ENCODE measurements at regions not wholly inside any gene's neighbourhood (a gene's known extent, or its start where the extent isn't known, plus 50 kb on each side); places are given as distances from the start of the nearest gene placed in this dataset.
A peak's percentile ranks its signal among the peaks of the same experiment; 100 is the strongest.
"Not testable (repeated sequence)": the region's sequence is repeated elsewhere in the genome, so short reads cannot be mapped to it uniquely, and the experiment has no call there.

- H3K27ac ChIP-seq = peak overlapping the region in 2 of 4 donors; percentile 62 to 66
- no peaks in the 10 kb centered on the region for H3K27me3 ChIP-seq
- no peaks in the 10 kb centered on the region for H3K36me3 ChIP-seq
- H3K4me3 ChIP-seq = no peak overlapping the region
- TF ChIP-seq POLR2A (IDR thresholded peaks at IDR 0.05) = no peak
- TF ChIP-seq CTCF (IDR thresholded peaks at IDR 0.05) = no peak
- peaks cover 0 to 32% (median 0%) of the 10 kb centered on the region in 4 donors for H3K4me1 ChIP-seq
- H3K9me3 ChIP-seq = no peaks in the 10 kb centered on the region
- DNase-seq = no peak
These were observed 53.9 kb upstream of the RCE1 start for GRCh38 chr11:66789097-66789890.

- Histone ChIP-seq H3K27me3 (no peaks in the 10 kb centered on the region), H3K4me3 (no peak overlapping the region), H3K36me3 (no peaks in the 10 kb centered on the region), H3K9me3 (no peaks in the 10 kb centered on the region), H3K27ac (peak overlapping the region in 1 of 4 donors; percentile 19), H3K4me1 (peaks cover 0 to 32% (median 0%) of the 10 kb centered on the region in 4 donors)
- DNase-seq = no peak
- TF ChIP-seq CTCF (IDR thresholded peaks at IDR 0.05) (no peak), POLR2A (IDR thresholded peaks at IDR 0.05) (no peak)
These were observed 55.1 kb upstream of the RCE1 start for GRCh38 chr11:66787934-66788758.

GRCh38 chr11:66784575-66784974 lies 55.6 kb upstream of the SPTBN2 start:
- TF ChIP-seq POLR2A (IDR thresholded peaks at IDR 0.05) = no peak
- TF ChIP-seq CTCF (IDR thresholded peaks at IDR 0.05) = no peak
- no peak overlapping the region for H3K4me3 ChIP-seq
- H3K27ac ChIP-seq = no peak overlapping the region
- DNase-seq = no peak
- H3K36me3 ChIP-seq = no peaks in the 10 kb centered on the region
- no peaks in the 10 kb centered on the region for H3K9me3 ChIP-seq
- no peaks in the 10 kb centered on the region for H3K27me3 ChIP-seq
- H3K4me1 ChIP-seq = peaks cover 0 to 13% (median 0%) of the 10 kb centered on the region in 4 donors

- Histone ChIP-seq H3K9me3 (no peaks in the 10 kb centered on the region), H3K27me3 (no peaks in the 10 kb centered on the region)
These were observed 53.7 kb upstream of the SPTBN2 start for GRCh38 chr11:66782726-66783125.

GRCh38 chr11:66779651-66780050 lies 50.6 kb upstream of the SPTBN2 start:
- not testable (repeated sequence) for H3K27ac ChIP-seq, DNase-seq, H3K27me3 ChIP-seq, H3K36me3 ChIP-seq, H3K9me3 ChIP-seq, H3K4me3 ChIP-seq, H3K4me1 ChIP-seq

More at GRCh38 chr11:66782726-66783125, 53.7 kb upstream of the SPTBN2 start:
- Histone ChIP-seq H3K4me1 (no peaks in the 10 kb centered on the region), H3K4me3 (no peak overlapping the region), H3K36me3 (no peaks in the 10 kb centered on the region), H3K27ac (no peak overlapping the region)
- no peak for TF ChIP-seq POLR2A (IDR thresholded peaks at IDR 0.05)
- no peak for TF ChIP-seq CTCF (IDR thresholded peaks at IDR 0.05)
- no peak for DNase-seq

Data from Peyer's patch (tissue), 4 donors.